Fibroblast of lung (primary cell): ENCODE measurements at regions not wholly inside any gene's neighbourhood (a gene's known extent, or its start where the extent isn't known, plus 50 kb on each side); places are given as distances from the start of the nearest gene placed in this dataset.

Experiments
- CTCF ChIP-seq, 2 donors: IDR thresholded peaks in 1 of 2; conservative IDR thresholded peaks in 1 of 2; 1 replicate in 1 of 2; 2 replicates in 1 of 2; pipeline ENCODE4 v1.5.1; 2011 to 2012; ENCODE audit warnings: low read length in 2 of 2, control low read depth in 1 of 2, inconsistent platforms in 1 of 2, low read depth in 1 of 2, mild to moderate bottlenecking in 1 of 2
- EZH2 ChIP-seq: IDR thresholded peaks from 2 replicates; pipeline ENCODE4 v1.5.1; 2012; ENCODE audit warnings: low read length, control low read depth, mild to moderate bottlenecking; ENCODE audit errors: missing control alignments

- no peak for TF ChIP-seq CTCF (conservative IDR thresholded peaks at IDR 0.05 in 1 of 2, IDR thresholded peaks at IDR 0.05 in 1 of 2; ENCODE audit: low read depth in 1 of 2, low read length in 2 of 2)
- TF ChIP-seq EZH2 = no peak
Measured at GRCh38 chr10:4082861-4083260, 297.9 kb upstream of the KLF6 start.
